AML-193 (cell line): ENCODE measurements at regions not wholly inside any gene's neighbourhood (a gene's known extent, or its start where the extent isn't known, plus 50 kb on each side); places are given as distances from the start of the nearest gene placed in this dataset.

Experiments
- DNase-seq, 2 experiments: peaks; one replicate each; lab custom pipeline; 2025; lab: John Stamatoyannopoulos, UW

DNA sequence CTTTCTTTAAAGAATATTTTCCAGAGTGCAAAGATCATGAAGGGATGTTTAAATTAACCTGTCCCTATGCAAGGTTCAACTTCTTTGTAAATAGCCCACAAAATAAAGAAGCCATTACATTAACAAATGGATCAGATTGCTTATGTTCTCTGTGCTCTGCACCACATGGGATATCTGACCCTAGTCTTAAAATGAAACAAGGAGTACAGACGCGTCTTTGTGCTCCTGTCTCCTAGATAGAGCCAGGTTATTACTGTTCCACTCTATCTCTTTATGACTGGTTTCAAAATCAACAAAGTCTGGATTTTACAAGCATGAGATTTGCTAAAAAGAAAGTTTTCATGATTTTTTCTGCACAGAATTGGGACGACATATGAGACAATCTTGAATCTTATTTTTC, 339.4 kb downstream of the KLF12 start:
- no peak for DNase-seq

DNA sequence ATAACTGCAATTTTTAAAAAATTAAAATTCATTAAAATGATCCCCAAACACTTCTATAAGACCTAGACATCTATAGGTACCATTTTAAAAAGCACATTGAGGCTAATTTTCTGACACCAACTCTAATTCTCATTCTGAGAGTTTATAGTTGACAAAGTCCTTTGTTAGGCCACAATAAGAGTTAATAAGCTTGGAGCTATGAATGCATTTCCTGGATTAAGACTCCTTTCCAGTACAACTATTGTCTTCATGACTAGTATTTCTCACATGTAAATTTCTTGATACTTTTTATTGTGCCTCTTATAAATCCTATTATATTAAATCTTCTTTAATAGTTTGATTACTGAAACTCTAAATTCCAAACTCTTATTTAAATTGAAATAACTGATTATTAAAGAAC, 340.8 kb downstream of the KLF12 start:
- DNase-seq: no peak

DNA sequence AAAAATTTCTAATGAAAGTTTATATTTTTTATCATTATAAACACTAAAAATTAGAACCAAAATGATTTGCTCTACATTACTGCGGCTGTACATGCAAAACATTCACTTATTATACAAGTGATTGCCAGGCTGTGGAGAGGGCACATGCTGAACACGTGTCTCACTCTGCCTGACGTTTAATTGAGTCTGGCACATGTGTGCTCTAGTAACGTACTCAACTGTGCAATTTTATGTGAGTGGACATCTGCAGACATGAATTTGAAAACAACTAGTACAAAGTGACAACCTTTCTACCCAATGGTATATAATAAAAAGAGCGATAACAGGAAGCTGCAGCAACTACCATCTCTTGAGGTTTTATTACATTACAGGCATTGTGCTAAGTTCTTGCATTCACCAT, 341.4 kb downstream of the KLF12 start:
- no peak for DNase-seq

DNA sequence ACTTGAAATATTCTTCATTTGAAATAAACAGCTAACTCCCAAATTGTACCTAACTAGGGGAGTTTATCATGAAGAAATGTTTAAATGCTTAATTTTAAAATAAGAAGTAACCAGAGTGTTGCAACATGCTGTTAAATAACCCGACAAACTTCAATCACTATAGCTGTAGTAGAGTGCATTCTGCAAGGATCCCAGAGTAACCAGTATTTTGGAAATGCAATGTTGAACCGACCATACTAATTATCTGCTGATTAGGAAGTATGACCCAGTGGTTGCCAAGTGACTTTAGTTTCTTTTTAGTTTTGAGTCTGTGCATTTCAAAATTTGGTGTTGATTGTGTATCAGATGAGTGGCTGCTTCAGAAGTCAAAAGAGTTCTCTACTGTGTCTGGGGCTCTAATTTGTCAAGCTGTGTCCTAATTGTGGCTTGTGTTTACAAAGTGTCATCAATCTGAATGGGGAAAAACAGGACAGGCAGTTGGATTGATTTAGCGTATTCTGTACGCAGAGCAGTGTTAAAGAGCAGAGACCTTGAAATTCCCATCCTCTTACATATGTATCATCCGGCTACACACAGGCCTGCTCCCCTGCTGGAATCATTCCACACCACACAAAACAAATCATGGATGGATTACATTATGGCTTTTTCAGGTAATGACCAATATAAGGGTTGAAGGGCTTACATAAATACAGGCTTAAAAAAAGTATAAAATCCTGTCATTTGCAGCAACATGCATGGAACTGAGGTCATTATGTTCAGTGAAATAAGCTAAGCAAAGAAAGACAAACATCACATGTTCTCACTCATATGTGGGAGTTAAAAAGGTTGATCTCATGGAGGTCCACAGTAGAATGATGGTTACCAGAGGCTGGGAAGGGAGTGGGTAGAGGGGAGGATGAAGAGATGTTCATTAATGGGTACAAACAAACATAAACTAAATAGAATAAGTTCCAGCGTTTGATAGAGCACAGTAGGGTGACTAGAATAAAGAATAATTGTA, 351.5 kb downstream of the KLF12 start:
- no peak for DNase-seq

DNA sequence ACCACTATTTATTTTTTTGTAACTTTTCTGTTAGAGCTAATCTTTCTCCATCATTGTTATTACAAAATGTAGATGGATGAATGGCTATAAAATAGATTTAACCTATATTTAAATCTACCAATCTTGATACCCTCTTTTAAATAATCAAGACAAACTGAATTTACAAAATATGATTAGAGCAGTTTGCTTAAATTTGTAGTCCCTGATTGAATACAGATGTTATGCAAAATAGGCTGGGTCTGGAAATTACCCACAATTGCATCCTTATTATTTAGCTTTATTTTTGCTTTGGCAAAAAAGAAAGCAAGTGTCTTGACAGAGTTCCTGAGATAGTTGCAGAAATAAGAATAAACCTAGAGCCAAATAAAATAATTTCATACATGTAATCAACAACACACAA, 352.8 kb downstream of the KLF12 start:
- DNase-seq: no peak

DNA sequence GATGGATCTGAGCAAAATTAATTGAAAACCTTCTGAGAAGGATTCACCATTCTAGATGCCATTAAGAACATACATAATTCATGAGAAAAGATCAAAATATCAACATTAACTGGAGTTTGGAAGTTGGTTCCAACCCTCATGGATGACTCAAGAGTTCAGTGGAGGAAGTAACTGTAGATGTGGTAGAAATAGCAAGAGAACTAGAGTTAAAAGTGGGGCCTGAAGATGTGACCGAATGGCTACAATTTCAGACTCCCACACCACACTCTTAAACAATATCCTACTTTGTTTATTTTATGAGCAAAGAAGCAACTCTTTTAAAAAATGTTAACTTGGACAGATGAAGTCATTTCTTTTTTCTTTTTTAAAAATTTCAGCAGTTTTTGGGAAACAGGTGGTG, 354.3 kb downstream of the KLF12 start:
- no peak for DNase-seq

DNA sequence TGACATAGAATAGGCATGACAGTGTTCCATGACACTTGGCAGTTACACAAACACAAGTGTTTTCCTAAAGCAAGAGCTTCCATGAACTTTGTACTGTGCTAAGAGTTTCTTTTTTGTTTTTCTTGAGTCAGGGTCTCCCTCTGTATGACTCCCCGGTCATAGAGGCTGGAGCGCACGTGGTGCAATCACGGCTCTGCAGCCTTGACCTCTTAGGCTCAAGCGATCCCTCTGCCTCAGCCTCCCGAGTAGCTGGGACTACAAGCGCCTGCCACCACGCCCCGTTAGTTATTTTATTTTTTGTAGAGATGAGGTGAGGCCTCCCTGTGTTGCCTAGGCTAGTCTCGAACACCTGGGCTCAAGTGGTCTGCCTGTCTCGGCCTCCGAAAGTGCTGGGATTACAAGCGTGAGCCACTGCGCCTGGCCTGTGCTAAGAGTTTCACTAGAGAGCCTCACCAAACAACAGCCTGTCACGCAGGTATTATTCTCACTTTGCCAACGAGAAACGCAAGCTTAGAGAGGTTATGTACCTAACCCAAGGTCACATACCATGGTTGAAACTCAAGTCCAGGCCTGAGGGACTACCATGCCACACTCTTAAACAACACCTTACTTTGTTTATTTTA, 355.9 kb downstream of the KLF12 start:
- DNase-seq: no peak

DNA sequence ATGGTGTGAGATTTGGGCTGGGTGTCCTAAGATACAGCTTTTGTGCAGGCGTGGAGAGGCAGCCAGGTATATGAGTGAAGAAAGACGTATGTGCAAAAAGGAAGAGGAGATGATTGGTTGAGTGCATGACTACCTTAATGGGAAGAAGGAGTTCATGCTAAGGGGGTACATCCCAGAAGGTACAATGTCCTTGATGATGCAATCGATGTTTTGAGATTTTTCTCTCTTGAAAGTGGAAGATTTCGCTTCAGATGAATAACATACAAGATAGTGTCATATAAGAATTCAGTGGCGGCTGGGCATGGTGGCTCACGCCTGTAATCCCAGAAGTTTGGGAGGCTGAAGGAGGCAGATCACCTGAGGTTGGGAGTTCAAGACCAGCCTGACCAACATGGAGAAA, 357.1 kb downstream of the KLF12 start:
- DNase-seq: no peak

DNA sequence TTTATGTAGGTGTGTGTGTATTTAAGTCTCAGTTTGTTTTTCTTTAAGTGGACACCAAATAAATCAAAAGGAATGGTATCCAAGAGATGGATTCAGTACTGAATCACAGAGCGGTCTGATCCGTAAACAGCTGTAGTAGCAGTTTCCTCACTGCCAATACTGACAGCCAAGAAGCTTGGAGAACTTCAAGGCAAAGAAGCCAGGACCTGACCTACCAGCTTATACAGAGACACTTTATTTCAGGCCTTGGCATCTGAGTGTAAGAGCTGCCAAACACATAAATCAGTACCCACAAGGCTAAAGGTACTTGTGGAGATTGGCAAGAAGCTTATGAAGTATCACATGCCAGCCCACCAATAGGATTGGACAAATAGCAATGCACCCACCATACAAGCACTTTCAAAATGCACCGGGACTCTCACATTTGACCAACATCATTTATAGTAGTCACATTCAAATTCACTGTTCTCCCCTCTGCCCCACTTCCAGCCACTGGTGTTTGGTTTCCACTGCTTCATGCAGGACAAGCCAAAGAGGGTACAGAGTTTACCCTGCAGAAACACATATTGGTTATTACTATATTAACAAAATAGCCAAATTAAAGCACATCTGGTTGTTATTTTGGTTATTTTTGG, 357.9 kb downstream of the KLF12 start:
- DNase-seq: no peak

DNA sequence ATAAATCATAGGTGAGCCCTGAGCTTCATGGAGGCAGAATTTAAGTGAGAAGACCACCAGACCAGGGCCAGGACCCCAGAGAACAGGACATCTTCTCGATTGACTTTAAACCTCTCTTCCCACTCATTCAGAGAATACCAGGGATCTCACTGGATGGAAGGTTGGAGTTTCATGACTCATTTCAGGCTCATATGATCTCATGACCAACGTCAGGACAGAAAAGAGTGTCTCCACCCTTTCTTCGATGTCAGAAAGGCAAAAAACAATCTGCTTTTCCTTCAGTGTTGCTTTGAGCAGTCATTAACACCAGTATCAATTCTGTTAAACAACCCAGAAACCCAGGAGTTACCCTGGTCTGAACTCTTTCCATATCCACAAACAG, 361.0 kb downstream of the KLF12 start:
- DNase-seq: no peak

DNA sequence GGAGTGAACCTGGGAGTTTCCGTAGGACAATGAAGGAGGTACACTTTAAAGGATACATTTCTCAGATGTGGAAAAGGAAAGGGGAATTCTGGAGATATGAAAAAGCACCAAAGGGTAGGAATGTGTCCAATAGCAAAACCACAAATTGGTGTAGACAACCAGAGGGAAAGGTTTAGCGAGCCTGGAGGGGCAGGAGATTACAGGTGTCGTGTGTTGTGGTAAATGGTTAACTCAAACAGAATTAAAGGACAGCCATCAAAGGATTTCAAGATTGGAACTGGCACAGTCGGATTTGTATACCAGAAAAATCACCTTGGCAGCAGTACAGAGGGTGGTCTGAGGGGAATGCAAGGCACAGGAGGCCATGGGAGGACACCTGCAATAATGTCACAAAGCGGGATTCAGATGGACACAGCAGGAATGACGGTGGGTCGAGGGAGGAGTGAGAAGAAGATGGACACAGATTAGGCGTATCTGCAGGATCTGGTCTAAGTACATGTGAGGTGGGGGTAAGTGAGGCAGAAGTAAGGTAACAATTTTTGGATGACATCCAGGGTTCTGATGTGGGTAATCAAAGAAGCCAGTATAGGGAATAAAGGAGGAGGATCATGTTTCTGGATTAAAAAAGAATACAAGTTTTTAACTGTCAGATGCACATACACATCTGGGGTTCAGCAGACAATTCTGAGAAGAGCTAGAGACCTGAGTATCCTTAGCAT, 361.6 kb downstream of the KLF12 start:
- no peak for DNase-seq

DNA sequence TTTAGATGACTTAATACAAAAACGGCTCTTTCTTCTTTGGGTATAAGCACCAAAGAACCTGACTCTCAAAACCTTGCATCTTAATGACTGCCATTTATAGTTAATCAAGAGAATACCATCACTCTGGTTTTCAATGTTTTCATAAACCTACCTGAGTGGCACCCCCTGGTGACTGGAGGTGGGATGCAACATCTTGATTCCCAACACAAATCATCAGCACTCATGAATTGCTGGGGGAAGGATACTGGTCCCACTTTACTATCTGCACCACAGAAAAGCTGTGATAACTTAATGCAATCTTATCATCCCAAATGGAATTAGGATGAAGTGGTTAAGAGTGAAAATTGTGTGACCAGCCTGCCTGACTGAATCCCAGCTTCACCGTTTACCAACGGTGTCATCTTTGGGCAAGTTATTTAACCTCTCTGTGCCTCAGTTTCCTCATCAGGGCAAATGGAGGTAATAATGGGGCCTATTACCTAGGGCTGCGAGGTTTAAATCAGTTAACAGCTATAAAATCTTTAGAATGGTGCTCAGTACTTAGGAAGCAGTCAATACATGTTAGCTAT, 366.4 kb downstream of the KLF12 start:
- no peak for DNase-seq

DNA sequence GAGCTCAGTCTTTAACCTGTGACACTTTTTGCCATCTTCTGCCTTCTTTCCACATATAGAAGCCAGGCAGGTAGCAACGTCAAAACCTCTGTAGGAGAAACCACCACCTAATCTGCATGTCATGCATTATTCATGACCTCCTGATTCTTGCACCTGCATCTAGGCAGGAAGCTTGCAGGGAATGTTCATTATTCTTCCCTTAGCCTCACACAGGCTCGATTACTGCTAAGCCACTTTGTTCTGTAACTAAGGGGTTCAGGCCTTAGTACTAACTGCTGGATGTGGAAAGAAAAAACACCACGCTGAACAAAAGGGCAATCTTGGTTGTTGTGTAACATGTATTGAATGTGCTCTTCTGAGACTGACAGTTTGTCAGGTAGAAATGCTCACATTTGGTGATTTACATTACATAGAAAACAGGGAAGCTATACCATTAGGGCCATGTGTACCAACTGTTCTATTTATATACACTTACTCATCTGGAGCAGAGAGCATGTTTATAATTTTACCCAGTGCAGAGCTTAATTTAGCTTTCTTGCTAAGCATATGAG, 366.9 kb downstream of the KLF12 start:
- no peak for DNase-seq

DNA sequence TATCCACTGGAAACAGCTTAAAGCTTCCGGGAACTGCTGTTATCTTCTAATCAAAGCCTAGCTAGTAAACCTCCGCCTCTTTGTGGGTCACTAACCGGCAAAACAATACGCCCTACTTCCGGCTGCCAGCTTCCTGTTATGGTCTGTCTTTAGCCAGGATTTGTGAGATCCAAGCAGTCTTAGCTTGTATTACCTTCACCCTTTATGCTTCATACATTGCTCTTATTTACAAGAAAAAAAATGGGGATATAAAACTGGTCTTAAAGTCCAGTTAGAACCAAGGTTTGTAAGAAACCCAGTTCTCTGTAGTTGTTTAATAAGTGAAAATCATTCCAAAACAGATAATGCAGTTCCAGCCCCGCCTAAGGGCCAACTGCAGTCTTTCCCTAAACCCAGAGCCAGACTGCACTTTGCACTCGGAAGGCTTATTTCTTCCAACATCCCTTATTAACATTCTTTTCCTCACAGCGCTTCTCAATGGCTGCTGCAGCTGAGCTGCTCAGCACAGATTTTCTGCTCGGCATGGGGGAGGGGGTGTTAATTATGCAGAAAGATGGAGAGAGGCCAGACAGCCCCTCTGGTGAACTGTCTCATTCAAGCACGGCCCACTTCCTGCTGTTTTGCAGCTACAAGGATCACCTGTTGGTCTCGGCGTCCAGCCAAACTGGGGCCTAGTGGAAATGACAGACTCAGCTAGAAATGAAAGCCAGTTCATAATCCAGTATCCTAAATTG, 368.4 kb downstream of the KLF12 start:
- DNase-seq: no peak

DNA sequence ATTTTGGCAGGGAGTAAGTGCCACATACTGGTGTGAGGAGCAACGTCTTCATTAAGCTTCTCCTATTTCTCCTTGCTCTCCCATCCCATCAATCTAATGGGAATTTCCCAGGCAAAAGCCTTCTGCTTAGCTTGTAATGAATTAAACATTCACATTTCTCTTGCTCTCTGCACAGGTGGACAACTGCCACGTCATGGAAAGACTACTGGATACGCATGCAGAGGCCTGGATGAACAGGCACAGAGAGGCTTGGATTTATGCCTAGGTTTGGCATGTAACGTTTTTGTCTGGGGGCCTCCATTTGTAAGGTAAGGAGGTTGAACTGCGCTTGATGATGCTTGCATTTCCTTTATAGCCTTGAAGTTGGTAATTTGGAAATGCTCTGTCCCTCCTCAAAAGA, 374.8 kb downstream of the KLF12 start:
- DNase-seq: no peak

DNA sequence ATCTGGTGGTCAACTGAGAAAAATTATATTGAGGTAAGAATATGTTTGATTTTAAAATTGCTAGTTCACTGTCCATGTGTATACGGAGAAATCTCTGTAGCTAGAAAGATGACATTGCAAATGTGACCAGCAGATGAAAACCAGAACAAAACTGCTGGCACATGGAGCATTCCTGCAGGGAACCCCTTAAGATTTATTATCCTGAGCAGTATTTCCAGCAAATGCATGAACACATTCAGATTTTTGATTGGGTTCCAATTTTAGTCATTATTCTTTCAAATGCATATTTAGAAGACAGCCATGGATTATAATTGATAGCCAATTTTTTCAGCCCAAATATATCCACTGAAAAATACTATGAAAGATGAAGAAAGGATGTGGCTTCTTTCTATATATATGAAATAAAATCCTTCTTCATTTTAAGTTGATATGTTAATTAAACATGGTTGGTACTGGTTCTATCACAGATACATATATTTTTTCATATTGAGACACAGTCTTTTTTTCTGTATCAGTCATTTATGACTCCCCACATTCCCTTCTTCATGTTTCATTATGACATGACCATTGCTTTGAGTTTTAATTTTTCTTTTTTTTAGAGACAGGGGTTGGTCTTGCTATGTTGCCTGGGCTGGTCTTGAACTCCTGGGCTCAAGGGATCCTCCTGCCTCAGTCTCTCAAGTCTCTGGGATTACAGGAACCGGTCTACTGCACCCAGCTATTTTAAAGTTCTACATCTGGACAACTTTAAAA, 376.5 kb downstream of the KLF12 start:
- no peak for DNase-seq

DNA sequence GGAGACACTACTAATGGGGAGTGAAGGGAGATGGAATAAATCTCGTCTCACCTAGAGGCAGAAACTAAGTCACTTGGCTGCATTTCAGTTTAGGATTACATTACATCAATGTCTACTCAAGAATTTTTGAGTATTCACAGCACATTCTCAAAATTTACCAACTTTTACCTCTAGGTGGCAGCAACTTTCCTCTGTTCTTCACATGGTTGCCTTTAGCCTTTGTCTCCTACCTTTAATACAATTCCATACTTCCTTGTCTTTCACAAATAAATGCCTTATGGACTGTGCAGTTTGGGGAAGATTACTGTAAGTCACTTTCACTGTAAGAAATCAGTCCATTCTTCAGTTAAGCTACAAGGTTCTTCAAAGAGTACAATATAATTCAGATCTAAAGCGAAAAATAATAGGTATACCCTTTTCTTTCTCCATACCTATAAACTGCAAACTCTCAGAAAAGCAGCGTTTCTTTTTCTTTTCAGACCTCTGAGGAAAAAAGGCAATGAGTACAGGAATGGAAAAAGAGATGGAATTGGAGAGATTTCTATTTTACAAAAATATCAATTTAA, 379.4 kb downstream of the KLF12 start:
- DNase-seq: peak; percentile 45 to 46

DNA sequence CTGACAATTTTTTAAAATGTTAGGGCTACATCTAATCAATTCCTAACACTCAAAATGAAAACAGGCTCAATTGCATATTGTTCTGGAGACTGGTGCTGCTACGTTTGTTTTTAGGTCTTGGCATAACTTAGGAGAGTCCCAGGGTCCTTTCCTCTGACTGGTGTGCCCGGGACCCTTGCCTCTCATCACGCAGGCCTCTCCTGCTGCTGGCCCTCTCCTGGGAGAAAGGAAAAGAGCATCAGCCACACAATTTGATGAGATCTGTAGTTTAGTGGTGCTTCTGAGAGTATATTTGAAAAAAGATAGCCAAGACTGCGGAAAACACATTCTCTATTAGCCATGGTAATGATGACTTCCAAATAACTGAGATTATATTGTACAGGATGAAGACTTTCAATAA, 380.0 kb downstream of the KLF12 start:
- DNase-seq: no peak

DNA sequence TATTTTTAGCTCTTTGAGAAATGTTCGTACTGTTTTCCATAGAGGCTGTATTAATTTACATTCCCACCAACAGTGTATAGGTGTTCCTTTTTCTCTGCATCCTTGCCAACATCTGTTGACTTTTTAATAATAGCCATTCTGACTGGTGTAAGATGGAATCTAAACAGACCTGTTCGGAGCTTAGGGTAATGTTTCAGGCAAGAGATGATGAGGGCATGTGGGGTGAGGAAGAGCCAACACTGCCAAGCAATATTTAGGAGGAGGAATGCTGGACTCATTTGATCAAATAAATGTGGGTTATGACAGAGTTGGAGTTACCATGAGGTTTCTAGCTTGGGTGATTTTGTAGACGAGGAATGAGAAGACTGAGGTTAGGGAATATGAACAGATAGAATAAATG, 382.9 kb downstream of the KLF12 start:
- no peak for DNase-seq

DNA sequence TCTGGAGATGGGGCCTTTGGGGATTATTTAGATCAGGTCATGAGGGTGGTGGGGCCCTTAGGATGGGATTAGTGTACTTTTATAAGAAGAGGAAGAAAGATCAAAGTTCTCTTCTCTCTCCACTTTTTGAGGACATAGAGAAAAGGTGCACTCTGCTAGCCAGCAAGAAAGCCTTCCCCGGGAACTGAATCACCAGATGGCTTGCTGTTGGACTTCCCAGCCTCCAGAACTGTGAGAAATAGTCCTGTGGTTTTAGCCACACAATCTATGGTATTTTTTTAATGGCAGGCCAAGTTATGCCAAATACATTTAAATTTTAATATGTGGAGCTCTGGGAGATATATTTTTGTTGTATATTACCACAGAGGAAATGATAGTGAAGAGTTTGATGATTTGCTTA, 385.8 kb downstream of the KLF12 start:
- DNase-seq: no peak
